Stimulated activated naive CD8-positive, alpha-beta T cell treated with anti-CD3 and anti-CD28 coated beads, Interleukin-15, amount 100 ng/mL, for 72 hours (primary cell): ENCODE measurements at regions not wholly inside any gene's neighbourhood (a gene's known extent, or its start where the extent isn't known, plus 50 kb on each side); places are given as distances from the start of the nearest gene placed in this dataset.

ENCODE experiments used
- ATAC-seq: fragments of 150-1000 bp; cut with Tn5 transposase; 2 replicates; pipeline ENCODE4 v1.10.0; 2021; ENCODE audit warnings: mild to moderate bottlenecking, moderate library complexity
- DNase-seq, 2 donors: peaks; one replicate each; pipeline ENCODE4 v3.0.0; 2021 to 2022
- H3K27ac Mint-ChIP-seq, 2 donors: one replicate each; pipeline ENCODE4 v1.8.0; 2022; ENCODE audit warnings: mild to moderate bottlenecking in 2 of 2, mixed read lengths in 2 of 2, moderate library complexity in 2 of 2
- H3K27me3 Mint-ChIP-seq: one replicate; pipeline ENCODE4 v1.8.0; 2022; ENCODE audit warnings: mixed read lengths
- H3K4me1 Mint-ChIP-seq: one replicate; pipeline ENCODE4 v1.8.0; 2022; ENCODE audit warnings: mild to moderate bottlenecking, mixed read lengths
- H3K4me3 Mint-ChIP-seq, 2 donors: one replicate each; pipeline ENCODE4 v1.8.0; 2022; ENCODE audit warnings: mild to moderate bottlenecking in 2 of 2, mixed read lengths in 2 of 2, moderate library complexity in 1 of 2
- H3K9me3 Mint-ChIP-seq, 2 donors: one replicate each; pipeline ENCODE4 v1.8.0; 2022; ENCODE audit warnings: mixed read lengths in 2 of 2

GRCh38 chr12:5251092-5251491 lies 180.8 kb upstream of the NTF3 start:
- DNase-seq (no peak), ATAC-seq (no peak)
- Mint-ChIP-seq H3K9me3 (no peaks in the 10 kb centered on the region), H3K4me3 (no peak overlapping the region), H3K4me1 (no peaks in the 10 kb centered on the region), H3K27ac (no peak overlapping the region), H3K27me3 (peaks cover 12% of the 10 kb centered on the region)

GRCh38 chr12:5251786-5252185 lies 180.1 kb upstream of the NTF3 start:
- H3K27me3 Mint-ChIP-seq = peaks cover 7% of the 10 kb centered on the region
- no peak for DNase-seq
- no peak overlapping the region for H3K4me3 Mint-ChIP-seq
- no peaks in the 10 kb centered on the region for H3K4me1 Mint-ChIP-seq
- H3K9me3 Mint-ChIP-seq = no peaks in the 10 kb centered on the region
- no peak for ATAC-seq
- no peak overlapping the region for H3K27ac Mint-ChIP-seq

- no peak for DNase-seq
These were observed 177.2 kb upstream of the NTF3 start for GRCh38 chr12:5254703-5255102.

GRCh38 chr12:5257763-5258495 lies 174.0 kb upstream of the NTF3 start:
- Mint-ChIP-seq H3K4me3 (no peak overlapping the region), H3K4me1 (no peaks in the 10 kb centered on the region), H3K27ac (no peak overlapping the region), H3K9me3 (no peaks in the 10 kb centered on the region), H3K27me3 (peaks cover 15% of the 10 kb centered on the region)
- DNase-seq (no peak), ATAC-seq (no peak)

More at GRCh38 chr12:5254703-5255102, 177.2 kb upstream of the NTF3 start:
- H3K4me1 Mint-ChIP-seq = no peaks in the 10 kb centered on the region
- no peak for ATAC-seq
- peaks cover 15% of the 10 kb centered on the region for H3K27me3 Mint-ChIP-seq
- no peaks in the 10 kb centered on the region for H3K9me3 Mint-ChIP-seq
- H3K27ac Mint-ChIP-seq = no peak overlapping the region
- H3K4me3 Mint-ChIP-seq = no peak overlapping the region

- Mint-ChIP-seq H3K4me3 (no peak overlapping the region), H3K9me3 (no peaks in the 10 kb centered on the region), H3K27me3 (peaks cover 15% of the 10 kb centered on the region), H3K27ac (no peak overlapping the region), H3K4me1 (no peaks in the 10 kb centered on the region)
- ATAC-seq (no peak), DNase-seq (no peak)
These were observed 173.4 kb upstream of the NTF3 start for GRCh38 chr12:5258498-5258897.

GRCh38 chr12:5258926-5259325 lies 173.0 kb upstream of the NTF3 start:
- Mint-ChIP-seq H3K9me3 (no peaks in the 10 kb centered on the region), H3K4me1 (no peaks in the 10 kb centered on the region), H3K27me3 (peaks cover 15% of the 10 kb centered on the region), H3K4me3 (no peak overlapping the region), H3K27ac (no peak overlapping the region)
- ATAC-seq (no peak), DNase-seq (no peak)

- ATAC-seq (no peak), DNase-seq (no peak)
- Mint-ChIP-seq H3K9me3 (no peaks in the 10 kb centered on the region), H3K4me1 (no peaks in the 10 kb centered on the region), H3K27me3 (peaks cover 15% of the 10 kb centered on the region), H3K27ac (no peak overlapping the region), H3K4me3 (no peak overlapping the region)
These were observed 172.4 kb upstream of the NTF3 start for GRCh38 chr12:5259523-5259922.

- Mint-ChIP-seq H3K4me3 (no peak overlapping the region), H3K9me3 (no peaks in the 10 kb centered on the region), H3K27ac (no peak overlapping the region), H3K4me1 (no peaks in the 10 kb centered on the region), H3K27me3 (peaks cover 13% of the 10 kb centered on the region)
- ATAC-seq = no peak
- DNase-seq = no peak
These were observed 171.8 kb upstream of the NTF3 start for GRCh38 chr12:5260086-5260485.

- no peak for DNase-seq
- Mint-ChIP-seq H3K4me3 (no peak overlapping the region), H3K27ac (no peak overlapping the region), H3K4me1 (no peaks in the 10 kb centered on the region), H3K9me3 (no peaks in the 10 kb centered on the region), H3K27me3 (peaks cover 8% of the 10 kb centered on the region)
- no peak for ATAC-seq
These were observed 171.3 kb upstream of the NTF3 start for GRCh38 chr12:5260591-5261086.

- no peaks in the 10 kb centered on the region for H3K9me3 Mint-ChIP-seq
These were observed 169.5 kb upstream of the NTF3 start for GRCh38 chr12:5262450-5262849.

GRCh38 chr12:5262885-5263284 lies 169.0 kb upstream of the NTF3 start:
- Mint-ChIP-seq H3K4me1 (no peaks in the 10 kb centered on the region), H3K27me3 (peaks cover 14% of the 10 kb centered on the region), H3K27ac (no peak overlapping the region), H3K4me3 (no peak overlapping the region), H3K9me3 (no peaks in the 10 kb centered on the region)
- DNase-seq = no peak
- no peak for ATAC-seq

More at GRCh38 chr12:5262450-5262849, 169.5 kb upstream of the NTF3 start:
- H3K4me3 Mint-ChIP-seq = no peak overlapping the region
- H3K4me1 Mint-ChIP-seq = no peaks in the 10 kb centered on the region
- no peak overlapping the region for H3K27ac Mint-ChIP-seq
- H3K27me3 Mint-ChIP-seq = peaks cover 18% of the 10 kb centered on the region
- DNase-seq = no peak
- no peak for ATAC-seq

GRCh38 chr12:5264006-5264405 lies 167.9 kb upstream of the NTF3 start:
- DNase-seq (no peak), ATAC-seq (no peak)
- H3K9me3 Mint-ChIP-seq = no peaks in the 10 kb centered on the region
- no peaks in the 10 kb centered on the region for H3K4me1 Mint-ChIP-seq
- H3K27ac Mint-ChIP-seq = no peak overlapping the region
- no peak overlapping the region for H3K4me3 Mint-ChIP-seq
- peaks cover 13% of the 10 kb centered on the region for H3K27me3 Mint-ChIP-seq

- Mint-ChIP-seq H3K27me3 (peaks cover 13% of the 10 kb centered on the region), H3K27ac (no peak overlapping the region), H3K4me3 (no peak overlapping the region), H3K4me1 (no peaks in the 10 kb centered on the region), H3K9me3 (no peaks in the 10 kb centered on the region)
- DNase-seq (no peak), ATAC-seq (no peak)
These were observed 164.1 kb upstream of the NTF3 start for GRCh38 chr12:5267603-5268423.

GRCh38 chr12:5268424-5269210 lies 163.3 kb upstream of the NTF3 start:
- Mint-ChIP-seq H3K9me3 (no peaks in the 10 kb centered on the region), H3K4me1 (no peaks in the 10 kb centered on the region), H3K27me3 (peaks cover 13% of the 10 kb centered on the region), H3K27ac (no peak overlapping the region), H3K4me3 (no peak overlapping the region)
- DNase-seq (no peak), ATAC-seq (no peak)

GRCh38 chr12:5269846-5270245 lies 162.1 kb upstream of the NTF3 start:
- H3K9me3 Mint-ChIP-seq = no peaks in the 10 kb centered on the region
- no peak for ATAC-seq

More at GRCh38 chr12:5269846-5270245, 162.1 kb upstream of the NTF3 start:
- DNase-seq = no peak
- Mint-ChIP-seq H3K4me1 (peaks cover 7% of the 10 kb centered on the region), H3K27ac (no peak overlapping the region), H3K4me3 (no peak overlapping the region), H3K27me3 (peaks cover 13% of the 10 kb centered on the region)
